CD4-positive, alpha-beta T cell (primary cell): ENCODE measurements at regions not wholly inside any gene's neighbourhood (a gene's known extent, or its start where the extent isn't known, plus 50 kb on each side); places are given as distances from the start of the nearest gene placed in this dataset.

Experiments
- ATAC-seq: fragments of 200-7000 bp; cut with Tn5 transposase; one replicate; pipeline ENCODE4 v1.10.0; 2022; ENCODE audit warnings: mild to moderate bottlenecking; ENCODE audit not compliant: poor library complexity
- CTCF ChIA-PET: fragments of 350-600 bp; sonication (Branson Sonifier 250); formaldehyde crosslinking; loops from one replicate; lab custom pipeline; 2021; ENCODE audit warnings: antibody characterized with exemption, inconsistent platforms; lab: Charles Lee
- POLR2A ChIA-PET: fragments of 350-600 bp; sonication (Branson Sonifier 250); formaldehyde crosslinking; loops from one replicate; lab custom pipeline; 2021; ENCODE audit warnings: antibody characterized with exemption, inconsistent platforms; lab: Charles Lee
- DNase-seq, 14 experiments: peaks; one replicate each; pipeline ENCODE4 v3.0.0-alpha.2; 2013 to 2020; ENCODE audit warnings: mixed read lengths in 2 of 14
- H3K27ac ChIP-seq, 2 donors: one replicate each; pipeline versions ENCODE4 v1.5.1 to v1.7.0; 2013; ENCODE audit warnings: low read length in 2 of 2, low read depth in 1 of 2, mild to moderate bottlenecking in 1 of 2
- H3K27me3 ChIP-seq, 2 experiments: 1 replicate in 1 of 2; 2 replicates in 1 of 2; pipeline versions ENCODE4 v1.6.1 to v1.7.0; 2013; ENCODE audit warnings: low read length in 2 of 2, control low read depth in 1 of 2, mild to moderate bottlenecking in 1 of 2, moderate library complexity in 1 of 2; ENCODE audit not compliant: insufficient read depth in 2 of 2, control insufficient read depth in 1 of 2
- H3K36me3 ChIP-seq: one replicate; pipeline ENCODE4 v1.6.1; 2013; ENCODE audit warnings: low read length, control low read depth; ENCODE audit not compliant: insufficient read depth
- H3K4me1 ChIP-seq: one replicate; pipeline ENCODE4 v1.6.1; 2013; ENCODE audit warnings: low read length, control low read depth; ENCODE audit not compliant: insufficient read depth
- H3K4me3 ChIP-seq: one replicate; pipeline ENCODE4 v1.5.1; 2013; ENCODE audit warnings: mild to moderate bottlenecking, low read length, moderate library complexity
- H3K9me3 ChIP-seq, 2 experiments: 1 replicate in 1 of 2; 2 replicates in 1 of 2; pipeline versions ENCODE4 v1.6.1 to v1.7.0; 2013; ENCODE audit warnings: low read length in 2 of 2, mild to moderate bottlenecking in 2 of 2, control low read depth in 1 of 2, moderate library complexity in 1 of 2; ENCODE audit not compliant: control insufficient read depth in 1 of 2, insufficient read depth in 1 of 2
- H3K27ac Mint-ChIP-seq: one replicate; pipeline ENCODE4 v1.8.0; 2020; ENCODE audit warnings: mixed read lengths
- H3K27me3 Mint-ChIP-seq: one replicate; pipeline ENCODE4 v1.8.0; 2021; ENCODE audit warnings: mixed read lengths
- H3K36me3 Mint-ChIP-seq: one replicate; pipeline ENCODE4 v1.8.0; 2021; ENCODE audit warnings: low read depth, mixed read lengths
- H3K4me1 Mint-ChIP-seq: one replicate; pipeline ENCODE4 v1.8.0; 2021; ENCODE audit warnings: low read depth, mixed read lengths
- H3K4me3 Mint-ChIP-seq: one replicate; pipeline ENCODE4 v1.8.0; 2020; ENCODE audit warnings: mild to moderate bottlenecking, mixed read lengths
- H3K9me3 Mint-ChIP-seq: one replicate; pipeline ENCODE4 v1.8.0; 2020; ENCODE audit warnings: mixed read lengths
- intact Hi-C, 2 experiments: fragments of 100-400 bp; cut with DNase I in 1 of 2; cut with micrococcal nuclease in 1 of 2; formaldehyde crosslinking; loops; one replicate each; pipeline versions ENCODE4 v1.15.1 to v1.9.0; 2023 to 2025; cut with DNase I, micrococcal nuclease
- TF ChIP-seq, protein P1 (sequence below): fragments of 200-600 bp; IDR thresholded peaks from one replicate; pipeline ENCODE4 v1.8.0; 2022; ENCODE audit warnings: antibody characterized with exemption, mild to moderate bottlenecking

- H3K27me3 Mint-ChIP-seq = no peaks in the 10 kb centered on the region
- DNase-seq = no peak
- ChIA-PET CTCF (no interaction called here), POLR2A (no interaction called here)
- no peak overlapping the region for H3K4me3 ChIP-seq
- H3K4me1 ChIP-seq = no peaks in the 10 kb centered on the region
- no peaks in the 10 kb centered on the region for H3K36me3 ChIP-seq
- no peak for ATAC-seq
- H3K36me3 Mint-ChIP-seq = no peaks in the 10 kb centered on the region
- peaks cover 10% of the 10 kb centered on the region for H3K9me3 Mint-ChIP-seq
- H3K27ac Mint-ChIP-seq = no peak overlapping the region
- no peaks in the 10 kb centered on the region for H3K4me1 Mint-ChIP-seq
- H3K4me3 Mint-ChIP-seq = no peak overlapping the region
- H3K9me3 ChIP-seq = peaks cover 0 to 8% of the 10 kb centered on the region in 2 experiments
- no peaks in the 10 kb centered on the region for H3K27me3 ChIP-seq
- no peak overlapping the region for H3K27ac ChIP-seq
- intact Hi-C loops = no loop called here
- TF ChIP-seq, protein P1, sequence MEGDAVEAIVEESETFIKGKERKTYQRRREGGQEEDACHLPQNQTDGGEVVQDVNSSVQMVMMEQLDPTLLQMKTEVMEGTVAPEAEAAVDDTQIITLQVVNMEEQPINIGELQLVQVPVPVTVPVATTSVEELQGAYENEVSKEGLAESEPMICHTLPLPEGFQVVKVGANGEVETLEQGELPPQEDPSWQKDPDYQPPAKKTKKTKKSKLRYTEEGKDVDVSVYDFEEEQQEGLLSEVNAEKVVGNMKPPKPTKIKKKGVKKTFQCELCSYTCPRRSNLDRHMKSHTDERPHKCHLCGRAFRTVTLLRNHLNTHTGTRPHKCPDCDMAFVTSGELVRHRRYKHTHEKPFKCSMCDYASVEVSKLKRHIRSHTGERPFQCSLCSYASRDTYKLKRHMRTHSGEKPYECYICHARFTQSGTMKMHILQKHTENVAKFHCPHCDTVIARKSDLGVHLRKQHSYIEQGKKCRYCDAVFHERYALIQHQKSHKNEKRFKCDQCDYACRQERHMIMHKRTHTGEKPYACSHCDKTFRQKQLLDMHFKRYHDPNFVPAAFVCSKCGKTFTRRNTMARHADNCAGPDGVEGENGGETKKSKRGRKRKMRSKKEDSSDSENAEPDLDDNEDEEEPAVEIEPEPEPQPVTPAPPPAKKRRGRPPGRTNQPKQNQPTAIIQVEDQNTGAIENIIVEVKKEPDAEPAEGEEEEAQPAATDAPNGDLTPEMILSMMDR = no peak
Measured at GRCh38 chr13:68051910-68052309, 821.8 kb upstream of the PCDH9 start.

- H3K27me3 Mint-ChIP-seq = no peaks in the 10 kb centered on the region
Measured at GRCh38 chr13:68050761-68051160, 820.6 kb upstream of the PCDH9 start.

DNA sequence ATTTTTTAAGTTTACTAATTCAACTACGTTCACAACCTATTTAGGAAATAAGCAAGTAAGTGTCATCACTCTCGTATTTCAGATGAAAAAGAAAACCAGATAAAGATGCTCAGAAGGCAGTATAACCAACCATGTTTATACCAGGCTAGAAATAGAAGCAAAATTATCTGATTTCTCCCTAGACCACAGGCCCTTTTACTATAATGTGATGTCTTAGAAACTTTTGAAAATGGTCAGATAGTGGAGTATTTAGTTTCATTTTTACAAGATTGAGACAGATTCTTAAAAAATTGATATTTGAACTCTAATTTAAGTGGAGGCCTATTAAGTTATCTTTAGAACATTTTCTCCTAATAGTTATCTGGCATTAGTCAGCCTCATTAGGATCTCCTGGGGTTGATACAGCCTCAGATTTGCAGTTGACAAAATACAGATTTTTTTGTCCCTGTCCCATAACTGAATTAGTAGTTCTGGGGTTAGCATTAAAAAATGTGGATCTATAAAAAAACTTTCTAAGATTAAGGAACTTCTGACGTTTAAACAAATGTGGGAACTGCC, 818.7 kb upstream of the PCDH9 start:
- no peaks in the 10 kb centered on the region for H3K27me3 Mint-ChIP-seq
- CTCF ChIA-PET = no interaction called here
- no peak overlapping the region for H3K4me3 Mint-ChIP-seq
- TF ChIP-seq, protein P1 = no peak
- no peaks in the 10 kb centered on the region for H3K27me3 ChIP-seq
- no peak overlapping the region for H3K27ac Mint-ChIP-seq
- H3K4me3 ChIP-seq = no peak overlapping the region
- H3K36me3 ChIP-seq = no peaks in the 10 kb centered on the region
- H3K9me3 ChIP-seq = peaks cover 0 to 5% of the 10 kb centered on the region in 2 experiments
- peaks cover 7% of the 10 kb centered on the region for H3K9me3 Mint-ChIP-seq
- no peaks in the 10 kb centered on the region for H3K4me1 ChIP-seq
- no peaks in the 10 kb centered on the region for H3K36me3 Mint-ChIP-seq
- DNase-seq (no peak), ATAC-seq (no peak)
- H3K27ac ChIP-seq = no peak overlapping the region
- intact Hi-C loops = no loop called here
- H3K4me1 Mint-ChIP-seq = no peaks in the 10 kb centered on the region
- POLR2A ChIA-PET = no interaction called here

More at GRCh38 chr13:68050761-68051160, 820.6 kb upstream of the PCDH9 start:
- Histone ChIP-seq H3K4me1 (no peaks in the 10 kb centered on the region), H3K27ac (no peak overlapping the region), H3K4me3 (no peak overlapping the region), H3K9me3 (peaks cover 0 to 5% of the 10 kb centered on the region in 2 experiments), H3K36me3 (no peaks in the 10 kb centered on the region), H3K27me3 (no peaks in the 10 kb centered on the region)
- Mint-ChIP-seq H3K4me1 (no peaks in the 10 kb centered on the region), H3K9me3 (peaks cover 8% of the 10 kb centered on the region), H3K4me3 (no peak overlapping the region), H3K36me3 (no peaks in the 10 kb centered on the region), H3K27ac (no peak overlapping the region)
- intact Hi-C loops = no loop called here
- ChIA-PET POLR2A (no interaction called here), CTCF (no interaction called here)
- ATAC-seq (no peak), DNase-seq (no peak)
- TF ChIP-seq, protein P1 = no peak
